ENCODE measurements at regions not wholly inside any gene's neighbourhood (a gene's known extent, or its start where the extent isn't known, plus 50 kb on each side); places are given as distances from the start of the nearest gene placed in this dataset.

- TF ChIP-seq POLR2A (IDR thresholded peaks at IDR 0.05) (no peak), EP300 (IDR thresholded peaks at IDR 0.05) (no peak), CTCF (IDR thresholded peaks at IDR 0.05) (no peak)
- no peak for DNase-seq (ENCODE audit: low spot score in 2 of 2)
- WGBS, 2 donors, result 77 to 79% methylated on average over 4 of the region's 4 CpGs
These were observed 87.9 kb upstream of the GCFC2 start for GRCh38 chr2:75798569-75798968.

GRCh38 chr2:75792996-75793395 lies 82.3 kb upstream of the GCFC2 start:
- no peak overlapping the region for H3K4me3 ChIP-seq
- no peaks in the 10 kb centered on the region for H3K9me3 ChIP-seq
- no peaks in the 10 kb centered on the region for H3K4me1 ChIP-seq
- WGBS, 2 donors, result 92 to 100% methylated on average over 1 of the region's 1 CpG
- H3K27me3 ChIP-seq, result no peaks in the 10 kb centered on the region
- H3K27ac ChIP-seq, result no peak overlapping the region
- no peaks in the 10 kb centered on the region for H3K36me3 ChIP-seq
- no peak for DNase-seq (ENCODE audit: low spot score in 2 of 2)
- TF ChIP-seq POLR2A (IDR thresholded peaks at IDR 0.05) (no peak), CTCF (IDR thresholded peaks at IDR 0.05) (no peak), EP300 (IDR thresholded peaks at IDR 0.05) (no peak)

More at GRCh38 chr2:75798569-75798968, 87.9 kb upstream of the GCFC2 start:
- H3K9me3 ChIP-seq, result no peaks in the 10 kb centered on the region
- no peaks in the 10 kb centered on the region for H3K36me3 ChIP-seq
- no peak overlapping the region for H3K27ac ChIP-seq
- no peaks in the 10 kb centered on the region for H3K4me1 ChIP-seq
- H3K27me3 ChIP-seq, result no peaks in the 10 kb centered on the region
- H3K4me3 ChIP-seq, result no peak overlapping the region

GRCh38 chr2:75792146-75792545 lies 81.4 kb upstream of the GCFC2 start:
- H3K27me3 ChIP-seq, result no peaks in the 10 kb centered on the region
- no peaks in the 10 kb centered on the region for H3K9me3 ChIP-seq
- H3K36me3 ChIP-seq, result no peaks in the 10 kb centered on the region
- TF ChIP-seq EP300 (IDR thresholded peaks at IDR 0.05) (no peak), CTCF (IDR thresholded peaks at IDR 0.05) (no peak), POLR2A (IDR thresholded peaks at IDR 0.05) (no peak)
- H3K27ac ChIP-seq, result no peak overlapping the region
- no peak overlapping the region for H3K4me3 ChIP-seq
- DNase-seq (ENCODE audit: low spot score in 2 of 2), result no peak
- 82 to 85% methylated on average over 4 of the region's 4 CpGs for WGBS, 2 donors
- H3K4me1 ChIP-seq, result peaks cover 0 to 3% (median 0%) of the 10 kb centered on the region in 4 donors

GRCh38 chr2:75790814-75791467 lies 80.2 kb upstream of the GCFC2 start:
- 86 to 100% methylated on average over 1 of the region's 1 CpG for WGBS, 2 donors
- no peak overlapping the region for H3K4me3 ChIP-seq
- no peak for TF ChIP-seq CTCF (IDR thresholded peaks at IDR 0.05)
- TF ChIP-seq EP300 (IDR thresholded peaks at IDR 0.05), result no peak
- TF ChIP-seq POLR2A (IDR thresholded peaks at IDR 0.05), result no peak
- DNase-seq (ENCODE audit: low spot score in 2 of 2), result no peak
- no peak overlapping the region for H3K27ac ChIP-seq
- peaks cover 0 to 3% (median 0%) of the 10 kb centered on the region in 4 donors for H3K4me1 ChIP-seq
- H3K27me3 ChIP-seq, result no peaks in the 10 kb centered on the region
- H3K36me3 ChIP-seq, result no peaks in the 10 kb centered on the region
- H3K9me3 ChIP-seq, result no peaks in the 10 kb centered on the region

GRCh38 chr2:75790121-75790813 lies 79.6 kb upstream of the GCFC2 start:
- H3K4me3 ChIP-seq, result no peak overlapping the region
- H3K4me1 ChIP-seq, result peaks cover 0 to 3% (median 0%) of the 10 kb centered on the region in 4 donors
- no peaks in the 10 kb centered on the region for H3K36me3 ChIP-seq
- WGBS, 2 donors, result 39 to 43% methylated on average over 5 of the region's 5 CpGs
- H3K9me3 ChIP-seq, result no peaks in the 10 kb centered on the region
- H3K27ac ChIP-seq, result no peak overlapping the region
- no peaks in the 10 kb centered on the region for H3K27me3 ChIP-seq
- TF ChIP-seq CTCF (IDR thresholded peaks at IDR 0.05) (no peak), EP300 (IDR thresholded peaks at IDR 0.05) (no peak), POLR2A (IDR thresholded peaks at IDR 0.05) (no peak)
- DNase-seq (ENCODE audit: low spot score in 2 of 2), result no peak
